OCI-LY1 (cell line): ENCODE measurements at regions not wholly inside any gene's neighbourhood (a gene's known extent, or its start where the extent isn't known, plus 50 kb on each side); places are given as distances from the start of the nearest gene placed in this dataset.

Experiments used
- H2AFZ ChIP-seq: fragments of 200-600 bp; sonication (generic), shearing (Covaris generic); 2 replicates; pipeline ENCODE4 v1.6.0; 2014; ENCODE audit warnings: antibody characterized with exemption, mild to moderate bottlenecking, low read length
- H3F3A ChIP-seq: fragments of 200-600 bp; sonication (generic), shearing (Covaris generic); 2 replicates; pipeline ENCODE4 v1.6.0; 2014; ENCODE audit warnings: mild to moderate bottlenecking, antibody characterized with exemption, low read length, moderate library complexity; ENCODE audit not compliant: insufficient read depth
- H3K27ac ChIP-seq: fragments of 200-600 bp; sonication (generic); 2 replicates; pipeline ENCODE4 v1.5.1; 2014; ENCODE audit warnings: low read length, mixed run types, mild to moderate bottlenecking, low read depth; ENCODE audit not compliant: poor library complexity, severe bottlenecking
- H3K27me3 ChIP-seq: fragments of 200-600 bp; sonication (generic); 2 replicates; pipeline ENCODE4 v1.6.0; 2014; ENCODE audit warnings: antibody characterized with exemption, mild to moderate bottlenecking, low read length, moderate library complexity; ENCODE audit not compliant: insufficient read depth
- H3K36me3 ChIP-seq: fragments of 200-600 bp; sonication (generic); 2 replicates; pipeline ENCODE4 v1.6.1; 2014; ENCODE audit warnings: mild to moderate bottlenecking, antibody characterized with exemption, low read length, moderate library complexity, mixed read lengths; ENCODE audit not compliant: insufficient read depth
- H3K4me1 ChIP-seq: fragments of 200-600 bp; sonication (generic); 2 replicates; pipeline ENCODE4 v1.5.1; 2014; ENCODE audit warnings: mild to moderate bottlenecking, low read length, moderate library complexity; ENCODE audit not compliant: insufficient read depth, severe bottlenecking
- H3K4me2 ChIP-seq: fragments of 200-600 bp; sonication (generic), shearing (Covaris generic); 2 replicates; pipeline ENCODE4 v1.6.1; 2014; ENCODE audit warnings: low read length
- H3K4me3 ChIP-seq: fragments of 200-600 bp; sonication (generic); 2 replicates; pipeline ENCODE4 v1.5.1; 2014; ENCODE audit warnings: low read length, low read depth, mild to moderate bottlenecking, mixed read lengths; ENCODE audit not compliant: poor library complexity, severe bottlenecking
- H3K79me2 ChIP-seq: fragments of 200-600 bp; shearing (Covaris generic); 2 replicates; pipeline ENCODE4 v1.6.1; 2016; ENCODE audit warnings: mixed run types, low read length, mixed read lengths; ENCODE audit not compliant: insufficient read depth
- H3K9ac ChIP-seq: fragments of 200-600 bp; sonication (generic), shearing (Covaris generic); 2 replicates; pipeline ENCODE4 v1.6.1; 2014; ENCODE audit warnings: mild to moderate bottlenecking, low read length, mixed read lengths
- H3K9me2 ChIP-seq: fragments of 200-600 bp; sonication (generic), shearing (Covaris generic); 2 replicates; pipeline ENCODE4 v1.6.1; 2014; ENCODE audit warnings: low read depth, mild to moderate bottlenecking, low read length, mixed read lengths
- H3K9me3 ChIP-seq: fragments of 200-600 bp; shearing (Covaris generic); 2 replicates; pipeline ENCODE4 v1.6.1; 2014; ENCODE audit warnings: low read length, mixed read lengths
- H4K20me1 ChIP-seq: fragments of 200-600 bp; sonication (generic), shearing (Covaris generic); 2 replicates; pipeline ENCODE4 v1.6.0; 2016; ENCODE audit warnings: mild to moderate bottlenecking, low read length; ENCODE audit not compliant: insufficient read depth
- EZH2 ChIP-seq: fragments of 200-600 bp; sonication (generic), shearing (Covaris generic); IDR thresholded peaks from 2 replicates; pipeline ENCODE4 v1.8.0; 2017; ENCODE audit warnings: borderline replicate concordance, mixed run types, mild to moderate bottlenecking, antibody characterized with exemption, low read length, moderate library complexity, mixed read lengths
- TF ChIP-seq, protein P1 (sequence below): fragments of 200-600 bp; sonication (generic), shearing (Covaris generic); IDR thresholded peaks from 2 replicates; pipeline ENCODE4 v1.5.1; 2017; ENCODE audit warnings: mild to moderate bottlenecking, antibody characterized with exemption, low read length, moderate library complexity, mixed read lengths

- no peaks in the 10 kb centered on the region for H3K9me2 ChIP-seq
- H4K20me1 ChIP-seq, result no peaks in the 10 kb centered on the region
- H3K27ac ChIP-seq, result no peak overlapping the region
- H2AFZ ChIP-seq, result no peak overlapping the region
- H3K4me3 ChIP-seq, result no peak overlapping the region
- TF ChIP-seq EZH2, result no peak
- TF ChIP-seq, protein P1, sequence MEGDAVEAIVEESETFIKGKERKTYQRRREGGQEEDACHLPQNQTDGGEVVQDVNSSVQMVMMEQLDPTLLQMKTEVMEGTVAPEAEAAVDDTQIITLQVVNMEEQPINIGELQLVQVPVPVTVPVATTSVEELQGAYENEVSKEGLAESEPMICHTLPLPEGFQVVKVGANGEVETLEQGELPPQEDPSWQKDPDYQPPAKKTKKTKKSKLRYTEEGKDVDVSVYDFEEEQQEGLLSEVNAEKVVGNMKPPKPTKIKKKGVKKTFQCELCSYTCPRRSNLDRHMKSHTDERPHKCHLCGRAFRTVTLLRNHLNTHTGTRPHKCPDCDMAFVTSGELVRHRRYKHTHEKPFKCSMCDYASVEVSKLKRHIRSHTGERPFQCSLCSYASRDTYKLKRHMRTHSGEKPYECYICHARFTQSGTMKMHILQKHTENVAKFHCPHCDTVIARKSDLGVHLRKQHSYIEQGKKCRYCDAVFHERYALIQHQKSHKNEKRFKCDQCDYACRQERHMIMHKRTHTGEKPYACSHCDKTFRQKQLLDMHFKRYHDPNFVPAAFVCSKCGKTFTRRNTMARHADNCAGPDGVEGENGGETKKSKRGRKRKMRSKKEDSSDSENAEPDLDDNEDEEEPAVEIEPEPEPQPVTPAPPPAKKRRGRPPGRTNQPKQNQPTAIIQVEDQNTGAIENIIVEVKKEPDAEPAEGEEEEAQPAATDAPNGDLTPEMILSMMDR, result no peak
- no peaks in the 10 kb centered on the region for H3K36me3 ChIP-seq
- no peaks in the 10 kb centered on the region for H3K27me3 ChIP-seq
- no peak overlapping the region for H3K4me2 ChIP-seq
- H3K4me1 ChIP-seq, result no peaks in the 10 kb centered on the region
- H3K9ac ChIP-seq, result no peak overlapping the region
- no peaks in the 10 kb centered on the region for H3K9me3 ChIP-seq
- H3K79me2 ChIP-seq, result no peaks in the 10 kb centered on the region
- H3F3A ChIP-seq, result no peaks in the 10 kb centered on the region
Observed at GRCh38 chr22:44557064-44557748, 59.2 kb upstream of the RTL6 start.

GRCh38 chr22:44555597-44555996 is 57.6 kb upstream of the RTL6 start:
- no peak overlapping the region for H3K4me3 ChIP-seq
- no peak overlapping the region for H3K9ac ChIP-seq
- H3F3A ChIP-seq, result no peaks in the 10 kb centered on the region
- no peaks in the 10 kb centered on the region for H3K36me3 ChIP-seq
- H3K4me2 ChIP-seq, result no peak overlapping the region
- H3K27ac ChIP-seq, result no peak overlapping the region
- no peaks in the 10 kb centered on the region for H3K79me2 ChIP-seq
- no peak for TF ChIP-seq EZH2
- H2AFZ ChIP-seq, result no peak overlapping the region
- no peaks in the 10 kb centered on the region for H3K9me3 ChIP-seq
- no peaks in the 10 kb centered on the region for H4K20me1 ChIP-seq
- no peaks in the 10 kb centered on the region for H3K9me2 ChIP-seq
- no peaks in the 10 kb centered on the region for H3K4me1 ChIP-seq
- H3K27me3 ChIP-seq, result no peaks in the 10 kb centered on the region

GRCh38 chr22:44555046-44555445 is 57.0 kb upstream of the RTL6 start:
- TF ChIP-seq, protein P1, result no peak
- no peak for TF ChIP-seq EZH2
- no peaks in the 10 kb centered on the region for H3K27me3 ChIP-seq
- H2AFZ ChIP-seq, result no peak overlapping the region

DNA sequence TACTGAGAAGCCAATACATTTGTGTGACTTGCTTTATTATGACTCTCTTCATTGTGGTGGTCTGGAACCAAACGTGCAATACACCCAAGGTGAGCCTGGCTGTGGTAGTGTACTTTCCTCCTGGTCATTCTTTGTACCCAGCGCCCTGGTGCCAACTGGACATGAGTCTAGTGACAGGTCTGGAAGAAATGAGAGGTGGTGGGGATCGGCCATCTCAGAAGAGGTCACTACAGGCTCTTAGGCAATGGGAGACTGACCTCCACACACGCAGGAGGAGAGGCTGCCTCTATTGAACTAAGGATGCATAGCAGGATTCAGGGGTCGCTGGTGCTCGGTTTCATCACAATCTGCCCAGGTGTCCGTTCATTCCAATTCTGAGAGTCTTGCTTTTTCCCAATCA is 56.4 kb upstream of the RTL6 start:
- H3K27ac ChIP-seq, result no peak overlapping the region
- H3K79me2 ChIP-seq, result no peaks in the 10 kb centered on the region
- H3K4me1 ChIP-seq, result no peaks in the 10 kb centered on the region
- H3K36me3 ChIP-seq, result no peaks in the 10 kb centered on the region
- no peaks in the 10 kb centered on the region for H3K9me3 ChIP-seq
- H3K4me2 ChIP-seq, result no peak overlapping the region
- TF ChIP-seq EZH2, result no peak
- TF ChIP-seq, protein P1, result no peak
- no peaks in the 10 kb centered on the region for H3F3A ChIP-seq
- H4K20me1 ChIP-seq, result no peaks in the 10 kb centered on the region
- H3K9ac ChIP-seq, result no peak overlapping the region
- H3K27me3 ChIP-seq, result no peaks in the 10 kb centered on the region
- no peak overlapping the region for H2AFZ ChIP-seq
- no peaks in the 10 kb centered on the region for H3K9me2 ChIP-seq
- no peak overlapping the region for H3K4me3 ChIP-seq

More at GRCh38 chr22:44555046-44555445, 57.0 kb upstream of the RTL6 start:
- Histone ChIP-seq H3K4me3 (no peak overlapping the region), H3K27ac (no peak overlapping the region), H3K9me2 (no peaks in the 10 kb centered on the region), H3K4me1 (no peaks in the 10 kb centered on the region), H3K4me2 (no peak overlapping the region), H3F3A (no peaks in the 10 kb centered on the region), H3K9me3 (no peaks in the 10 kb centered on the region), H3K36me3 (no peaks in the 10 kb centered on the region), H3K9ac (no peak overlapping the region), H3K79me2 (no peaks in the 10 kb centered on the region), H4K20me1 (no peaks in the 10 kb centered on the region)
